PC-9 (cell line): ENCODE measurements at regions not wholly inside any gene's neighbourhood (a gene's known extent, or its start where the extent isn't known, plus 50 kb on each side); places are given as distances from the start of the nearest gene placed in this dataset.

ENCODE experiments used
- BruUV-seq: library from RNA; stranded (reverse); fragments of 400-500 nt; replicated peaks from 2 replicates; lab custom pipeline; 2021; lab: Mats Ljungman, UMichigan
- CTCF ChIA-PET: fragments of 300-600 bp; sonication (Branson Sonifier 250); formaldehyde crosslinking; loops from one replicate; lab custom pipeline; 2022; ENCODE audit warnings: antibody characterized with exemption; lab: Charles Lee
- POLR2A ChIA-PET: fragments of 300-600 bp; sonication (Branson Sonifier 250); formaldehyde crosslinking; loops from one replicate; lab custom pipeline; 2022; ENCODE audit warnings: antibody characterized with exemption; ENCODE audit not compliant: unreplicated experiment; lab: Charles Lee
- DNase-seq, 2 experiments: peaks; one replicate each; pipeline versions ENCODE4 v3.0.0 to v3.0.0-alpha.2; 2015 to 2022; ENCODE audit warnings: mixed read lengths in 1 of 2
- H2AFZ ChIP-seq: fragments of 200-600 bp; sonication (generic); 2 replicates; pipeline ENCODE4 v1.8.1; 2017; ENCODE audit warnings: antibody characterized with exemption
- H3F3A ChIP-seq: fragments of 200-600 bp; sonication (generic); 2 replicates; pipeline ENCODE4 v1.8.1; 2017; ENCODE audit warnings: antibody characterized with exemption, mild to moderate bottlenecking, low read depth; ENCODE audit not compliant: insufficient read depth
- H3K27ac ChIP-seq: fragments of 200-600 bp; sonication (generic); 2 replicates; pipeline ENCODE4 v1.6.1; 2016; ENCODE audit warnings: mixed run types
- H3K27me3 ChIP-seq: fragments of 200-600 bp; sonication (generic); 2 replicates; pipeline ENCODE4 v1.6.1; 2016; ENCODE audit warnings: low read depth, mixed run types; ENCODE audit not compliant: insufficient read depth
- H3K36me3 ChIP-seq: fragments of 200-600 bp; sonication (generic); 2 replicates; pipeline ENCODE4 v1.6.1; 2016; ENCODE audit warnings: low read depth, mixed run types
- H3K4me1 ChIP-seq: fragments of 200-600 bp; sonication (generic); replicated peaks from 2 replicates; pipeline ENCODE4 v1.6.1; 2016; ENCODE audit warnings: mixed run types; ENCODE audit not compliant: insufficient read depth
- H3K4me2 ChIP-seq: fragments of 200-600 bp; sonication (generic); 2 replicates; pipeline ENCODE4 v1.6.1; 2017; ENCODE audit warnings: mixed run types
- H3K4me3 ChIP-seq: fragments of 200-600 bp; sonication (generic); 2 replicates; pipeline ENCODE4 v1.6.1; 2016; ENCODE audit warnings: mixed run types
- H3K79me2 ChIP-seq: fragments of 200-600 bp; sonication (generic); 2 replicates; pipeline ENCODE4 v1.6.1; 2017; ENCODE audit warnings: low read depth, mixed run types
- H3K9me2 ChIP-seq: fragments of 200-600 bp; sonication (generic); 2 replicates; pipeline ENCODE4 v1.8.1; 2017; ENCODE audit warnings: mild to moderate bottlenecking; ENCODE audit not compliant: insufficient read depth
- H3K9me3 ChIP-seq: fragments of 200-600 bp; sonication (generic); 2 replicates; pipeline ENCODE4 v1.8.1; 2016; ENCODE audit warnings: low read depth; ENCODE audit not compliant: insufficient read depth
- H4K20me1 ChIP-seq: fragments of 200-600 bp; sonication (generic); 2 replicates; pipeline ENCODE4 v1.8.1; 2017; ENCODE audit not compliant: insufficient read depth
- EZH2 ChIP-seq: fragments of 200-600 bp; sonication (generic); IDR thresholded peaks from 2 replicates; pipeline ENCODE4 v1.8.0; 2017; ENCODE audit warnings: antibody characterized with exemption, low read depth
- intact Hi-C: fragments of 100-400 bp; cut with micrococcal nuclease; formaldehyde crosslinking; loops from one replicate; pipeline ENCODE4 v1.10.0; 2022; ENCODE audit not compliant: unreplicated experiment
- TF ChIP-seq, protein P1 (sequence below): fragments of 200-600 bp; sonication (generic); conservative IDR thresholded peaks from 2 replicates; pipeline ENCODE4 v1.6.1; 2017; ENCODE audit warnings: mixed run types, antibody characterized with exemption, mild to moderate bottlenecking, moderate library complexity

DNA sequence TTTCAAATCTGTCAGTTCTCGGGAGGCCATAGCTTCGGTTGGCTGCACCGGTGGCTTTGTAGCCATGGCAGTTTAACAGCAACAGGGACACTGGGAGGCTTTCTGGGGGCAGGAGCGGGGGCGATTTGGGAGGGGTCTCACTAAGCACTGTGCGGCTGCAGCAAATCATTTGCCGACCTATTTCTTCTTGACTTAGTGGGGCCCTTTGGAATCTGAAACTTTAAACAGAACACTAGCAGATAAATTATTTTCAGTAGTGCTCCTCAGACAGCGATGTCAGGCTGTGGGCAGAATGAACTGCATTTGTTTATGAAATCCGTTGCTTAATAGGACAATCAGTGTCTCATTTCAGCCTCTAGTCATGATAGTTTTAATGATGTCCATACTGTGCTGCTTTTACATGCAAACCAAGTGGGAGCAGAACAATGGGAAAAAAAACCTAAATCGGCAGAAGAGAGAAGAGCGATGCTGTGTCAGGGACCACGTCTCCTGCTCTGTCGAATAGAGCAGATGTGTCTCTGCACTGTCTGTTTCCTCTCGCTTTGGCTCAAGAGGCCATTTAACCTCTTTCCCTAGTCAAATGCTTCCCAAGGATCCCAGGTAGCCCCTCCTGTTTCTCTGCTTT lies 211.9 kb downstream of the OLFM4 start:
- no peak overlapping the region for H2AFZ ChIP-seq
- ChIA-PET CTCF (no interaction called here), POLR2A (no interaction called here)
- no peak overlapping the region for H3K27ac ChIP-seq
- no peaks in the 10 kb centered on the region for H3K9me2 ChIP-seq
- H3K4me3 ChIP-seq = no peak overlapping the region
- H3K4me1 ChIP-seq = no peaks in the 10 kb centered on the region
- TF ChIP-seq EZH2 = no peak
- TF ChIP-seq, protein P1, sequence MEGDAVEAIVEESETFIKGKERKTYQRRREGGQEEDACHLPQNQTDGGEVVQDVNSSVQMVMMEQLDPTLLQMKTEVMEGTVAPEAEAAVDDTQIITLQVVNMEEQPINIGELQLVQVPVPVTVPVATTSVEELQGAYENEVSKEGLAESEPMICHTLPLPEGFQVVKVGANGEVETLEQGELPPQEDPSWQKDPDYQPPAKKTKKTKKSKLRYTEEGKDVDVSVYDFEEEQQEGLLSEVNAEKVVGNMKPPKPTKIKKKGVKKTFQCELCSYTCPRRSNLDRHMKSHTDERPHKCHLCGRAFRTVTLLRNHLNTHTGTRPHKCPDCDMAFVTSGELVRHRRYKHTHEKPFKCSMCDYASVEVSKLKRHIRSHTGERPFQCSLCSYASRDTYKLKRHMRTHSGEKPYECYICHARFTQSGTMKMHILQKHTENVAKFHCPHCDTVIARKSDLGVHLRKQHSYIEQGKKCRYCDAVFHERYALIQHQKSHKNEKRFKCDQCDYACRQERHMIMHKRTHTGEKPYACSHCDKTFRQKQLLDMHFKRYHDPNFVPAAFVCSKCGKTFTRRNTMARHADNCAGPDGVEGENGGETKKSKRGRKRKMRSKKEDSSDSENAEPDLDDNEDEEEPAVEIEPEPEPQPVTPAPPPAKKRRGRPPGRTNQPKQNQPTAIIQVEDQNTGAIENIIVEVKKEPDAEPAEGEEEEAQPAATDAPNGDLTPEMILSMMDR = no peak
- H3F3A ChIP-seq = no peaks in the 10 kb centered on the region
- peaks cover 58% of the 10 kb centered on the region for H3K27me3 ChIP-seq
- no peaks in the 10 kb centered on the region for H3K36me3 ChIP-seq
- no peaks in the 10 kb centered on the region for H3K9me3 ChIP-seq
- BruUV-seq = no TSS peak
- intact Hi-C loops = no loop called here
- H3K79me2 ChIP-seq = no peaks in the 10 kb centered on the region
- DNase-seq = no peak
- no peak overlapping the region for H3K4me2 ChIP-seq
- no peaks in the 10 kb centered on the region for H4K20me1 ChIP-seq

DNA sequence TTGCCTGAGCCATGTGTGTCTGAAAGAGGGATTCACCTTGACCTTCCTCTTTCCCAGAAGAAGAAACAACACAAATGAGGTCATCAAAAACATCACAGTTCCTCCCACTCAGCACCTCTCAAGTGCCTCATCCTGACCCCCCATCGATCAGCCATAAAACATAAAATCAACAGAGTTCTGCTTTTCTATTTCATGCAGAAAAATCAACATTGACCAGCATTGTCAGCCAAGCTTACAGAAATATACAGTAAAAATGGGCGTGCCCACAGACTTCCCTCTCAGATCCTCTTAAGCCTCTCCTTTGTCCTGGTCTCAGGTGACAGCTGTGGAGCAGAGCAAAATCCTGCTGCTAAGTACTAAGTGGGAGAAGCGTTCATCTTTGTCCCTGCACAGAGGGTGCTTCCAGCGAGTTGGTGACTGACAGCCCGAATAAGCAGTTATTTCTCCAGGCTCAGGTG lies 213.3 kb downstream of the OLFM4 start:
- TF ChIP-seq EZH2 = no peak
- TF ChIP-seq, protein P1 = no peak
- intact Hi-C loops = no loop called here
- no peaks in the 10 kb centered on the region for H4K20me1 ChIP-seq
- no peaks in the 10 kb centered on the region for H3K9me3 ChIP-seq
- H3K36me3 ChIP-seq = no peaks in the 10 kb centered on the region
- BruUV-seq = no TSS peak
- no peaks in the 10 kb centered on the region for H3K4me1 ChIP-seq
- H3K79me2 ChIP-seq = no peaks in the 10 kb centered on the region
- H3K27me3 ChIP-seq = peaks cover 52% of the 10 kb centered on the region
- no peak overlapping the region for H2AFZ ChIP-seq
- ChIA-PET POLR2A (no interaction called here), CTCF (no interaction called here)
- H3F3A ChIP-seq = no peaks in the 10 kb centered on the region
- H3K4me2 ChIP-seq = no peak overlapping the region
- DNase-seq = no peak
- no peaks in the 10 kb centered on the region for H3K9me2 ChIP-seq
- no peak overlapping the region for H3K27ac ChIP-seq
- no peak overlapping the region for H3K4me3 ChIP-seq

GRCh38 chr13:53249236-53249635 lies 220.6 kb downstream of the OLFM4 start:
- no peak for DNase-seq
- no peaks in the 10 kb centered on the region for H3K4me1 ChIP-seq
- H2AFZ ChIP-seq = no peak overlapping the region
- no peaks in the 10 kb centered on the region for H3K9me3 ChIP-seq
- ChIA-PET POLR2A (no interaction called here), CTCF (no interaction called here)
- TF ChIP-seq, protein P1 = no peak
- no peak for TF ChIP-seq EZH2
- intact Hi-C loops = no loop called here
- H3K4me2 ChIP-seq = no peak overlapping the region
- no peaks in the 10 kb centered on the region for H4K20me1 ChIP-seq
- no TSS peak for BruUV-seq
- no peaks in the 10 kb centered on the region for H3K9me2 ChIP-seq
- H3K4me3 ChIP-seq = no peak overlapping the region
- H3F3A ChIP-seq = no peaks in the 10 kb centered on the region
- H3K27ac ChIP-seq = no peak overlapping the region
- H3K36me3 ChIP-seq = no peaks in the 10 kb centered on the region
- peaks cover 2% of the 10 kb centered on the region; the same call in 1 of the 2 replicates for H3K27me3 ChIP-seq
- no peaks in the 10 kb centered on the region for H3K79me2 ChIP-seq
